Adrenal gland (tissue), 9 donors: ENCODE measurements at regions not wholly inside any gene's neighbourhood (a gene's known extent, or its start where the extent isn't known, plus 50 kb on each side); places are given as distances from the start of the nearest gene placed in this dataset.

Experiments used
- DNase-seq, 7 donors: peaks; one replicate each; pipeline ENCODE4 v3.0.0-alpha.2; 2019 to 2020
- H3K27ac ChIP-seq, 5 donors: fragments of 200-600 bp; sonication (generic) in 4 of 5; 1 replicate in 3 of 5; 2 replicates in 2 of 5; pipeline versions ENCODE4 v1.5.1 to v1.8.0; 2016 to 2020; ENCODE audit warnings: mild to moderate bottlenecking in 1 of 5
- H3K27me3 ChIP-seq: fragments of 200-600 bp; 2 replicates; pipeline ENCODE4 v1.8.0; 2021
- H3K36me3 ChIP-seq, 2 donors: fragments of 200-600 bp; replicated peaks in 1 of 2; 1 replicate in 1 of 2; 2 replicates in 1 of 2; pipeline versions ENCODE4 v1.5.1 to v1.8.0; 2018 to 2022
- H3K4me1 ChIP-seq, 2 donors: fragments of 200-600 bp; replicated peaks in 1 of 2; 1 replicate in 1 of 2; 2 replicates in 1 of 2; pipeline versions ENCODE4 v1.5.1 to v1.8.0; 2018 to 2021
- H3K4me3 ChIP-seq, 4 donors: fragments of 200-600 bp; sonication (generic) in 3 of 4; one replicate each; pipeline ENCODE4 v1.5.1; 2016 to 2018
- H3K9me3 ChIP-seq, 3 donors: fragments of 200-600 bp; sonication (generic) in 1 of 3; replicated peaks in 1 of 3; 1 replicate in 2 of 3; 2 replicates in 1 of 3; pipeline versions ENCODE4 v1.5.1 to v1.8.0; 2016 to 2021
- POLR2A ChIP-seq, 2 donors: fragments of 450-650 bp; IDR thresholded peaks; one replicate each; pipeline ENCODE4 v1.6.1; 2017; ENCODE audit warnings: antibody characterized with exemption in 2 of 2, mild to moderate bottlenecking in 2 of 2, moderate library complexity in 1 of 2
- WGBS, 4 donors: extraction: QIAGEN DNeasy Blood & Tissue Kit in 2 of 4; methylation state at CpG; one replicate each; pipeline versions ENCODE4 v1.1.5 to v1.1.7; 2013 to 2017; 5-methylcytosine and 5-hydroxymethylcytosine counted together
- intact Hi-C, 2 donors: fragments of 100-400 bp; cut with DNase I; formaldehyde crosslinking; loops; one replicate each; pipeline versions ENCODE4 v1.14.1 to v1.15.0; 2022 to 2023
- TF ChIP-seq, protein P1 (sequence below), 6 experiments: fragments of 450-650 bp in 4 of 6; fragments of 200-600 bp in 2 of 6; sonication (generic) in 1 of 6; IDR thresholded peaks; 1 replicate in 5 of 6; 2 replicates in 1 of 6; pipeline versions ENCODE4 v1.5.1 to v1.8.0; 2016 to 2021; ENCODE audit warnings: antibody characterized with exemption in 6 of 6, mild to moderate bottlenecking in 2 of 6, moderate library complexity in 1 of 6
- donor health status: healthy with polysubstance abuse.
- donor health status: Bipolar disorder and iron deficiency.
- donor health status: DM: yes; HTN: yes; CAD: no.
- donor health status: DM: no; HTN: no; CAD: no.
- donor health status: DM: no; HTN: no; CAD: no.

GRCh38 chr7:52825611-52826010 is 209.8 kb upstream of the POM121L12 start:
- DNase-seq = no peak

GRCh38 chr7:52811537-52811936 is 223.9 kb upstream of the POM121L12 start:
- H3K27ac ChIP-seq = no peak overlapping the region
- no peaks in the 10 kb centered on the region for H3K27me3 ChIP-seq
- peaks cover 0 to 3% of the 10 kb centered on the region in 2 donors for H3K4me1 ChIP-seq
- H3K36me3 ChIP-seq = no peaks in the 10 kb centered on the region
- 58 to 79% (median 71%) methylated on average over 1 of the region's 1 CpG for WGBS, 4 donors
- DNase-seq = no peak
- intact Hi-C loops = no loop called here
- no peak overlapping the region for H3K4me3 ChIP-seq
- TF ChIP-seq, protein P1, sequence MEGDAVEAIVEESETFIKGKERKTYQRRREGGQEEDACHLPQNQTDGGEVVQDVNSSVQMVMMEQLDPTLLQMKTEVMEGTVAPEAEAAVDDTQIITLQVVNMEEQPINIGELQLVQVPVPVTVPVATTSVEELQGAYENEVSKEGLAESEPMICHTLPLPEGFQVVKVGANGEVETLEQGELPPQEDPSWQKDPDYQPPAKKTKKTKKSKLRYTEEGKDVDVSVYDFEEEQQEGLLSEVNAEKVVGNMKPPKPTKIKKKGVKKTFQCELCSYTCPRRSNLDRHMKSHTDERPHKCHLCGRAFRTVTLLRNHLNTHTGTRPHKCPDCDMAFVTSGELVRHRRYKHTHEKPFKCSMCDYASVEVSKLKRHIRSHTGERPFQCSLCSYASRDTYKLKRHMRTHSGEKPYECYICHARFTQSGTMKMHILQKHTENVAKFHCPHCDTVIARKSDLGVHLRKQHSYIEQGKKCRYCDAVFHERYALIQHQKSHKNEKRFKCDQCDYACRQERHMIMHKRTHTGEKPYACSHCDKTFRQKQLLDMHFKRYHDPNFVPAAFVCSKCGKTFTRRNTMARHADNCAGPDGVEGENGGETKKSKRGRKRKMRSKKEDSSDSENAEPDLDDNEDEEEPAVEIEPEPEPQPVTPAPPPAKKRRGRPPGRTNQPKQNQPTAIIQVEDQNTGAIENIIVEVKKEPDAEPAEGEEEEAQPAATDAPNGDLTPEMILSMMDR (IDR thresholded peaks at IDR 0.05) = no peak
- TF ChIP-seq POLR2A (IDR thresholded peaks at IDR 0.05) = no peak
- peaks cover 0 to 4% (median 0%) of the 10 kb centered on the region in 3 donors for H3K9me3 ChIP-seq

More at GRCh38 chr7:52825611-52826010, 209.8 kb upstream of the POM121L12 start:
- Histone ChIP-seq H3K9me3 (peaks cover 0 to 6% (median 0%) of the 10 kb centered on the region in 3 donors), H3K27ac (no peak overlapping the region), H3K36me3 (no peaks in the 10 kb centered on the region), H3K4me1 (no peaks in the 10 kb centered on the region), H3K27me3 (no peaks in the 10 kb centered on the region), H3K4me3 (no peak overlapping the region)
- TF ChIP-seq POLR2A (IDR thresholded peaks at IDR 0.05) = no peak
- TF ChIP-seq, protein P1 (IDR thresholded peaks at IDR 0.05) = no peak
- intact Hi-C loops = no loop called here
- 31 to 50% (median 40%) methylated on average over 3 of the region's 3 CpGs for WGBS, 4 donors

DNA sequence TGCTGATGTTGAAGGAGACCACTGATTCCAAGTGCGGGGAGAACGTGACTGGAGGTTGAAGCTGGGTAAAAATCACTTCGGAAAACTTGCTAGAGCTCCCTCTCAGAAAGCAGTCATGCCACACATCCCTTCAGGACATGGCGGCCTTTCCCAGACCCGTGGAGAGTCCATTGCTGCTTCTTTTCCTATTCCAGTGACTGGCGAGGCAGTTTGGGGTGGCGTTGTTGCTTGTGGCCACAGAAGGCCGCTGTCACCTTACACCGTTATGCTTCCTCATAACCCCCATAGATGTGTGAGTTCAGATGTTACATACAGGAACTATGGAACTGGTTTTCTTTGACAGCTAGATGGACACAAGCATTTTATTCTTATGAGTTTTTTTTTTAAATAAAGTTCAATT is 235.6 kb upstream of the POM121L12 start:
- intact Hi-C loops = no loop called here
- TF ChIP-seq, protein P1 (IDR thresholded peaks at IDR 0.05) = no peak
- TF ChIP-seq POLR2A (IDR thresholded peaks at IDR 0.05) = no peak
- H3K4me1 ChIP-seq = no peaks in the 10 kb centered on the region
- no peaks in the 10 kb centered on the region for H3K27me3 ChIP-seq
- 78 to 86% (median 83%) methylated on average over 9 of the region's 9 CpGs for WGBS, 4 donors
- no peaks in the 10 kb centered on the region for H3K36me3 ChIP-seq
- no peak for DNase-seq
- no peak overlapping the region for H3K27ac ChIP-seq
- H3K9me3 ChIP-seq = no peaks in the 10 kb centered on the region
- no peak overlapping the region for H3K4me3 ChIP-seq

DNA sequence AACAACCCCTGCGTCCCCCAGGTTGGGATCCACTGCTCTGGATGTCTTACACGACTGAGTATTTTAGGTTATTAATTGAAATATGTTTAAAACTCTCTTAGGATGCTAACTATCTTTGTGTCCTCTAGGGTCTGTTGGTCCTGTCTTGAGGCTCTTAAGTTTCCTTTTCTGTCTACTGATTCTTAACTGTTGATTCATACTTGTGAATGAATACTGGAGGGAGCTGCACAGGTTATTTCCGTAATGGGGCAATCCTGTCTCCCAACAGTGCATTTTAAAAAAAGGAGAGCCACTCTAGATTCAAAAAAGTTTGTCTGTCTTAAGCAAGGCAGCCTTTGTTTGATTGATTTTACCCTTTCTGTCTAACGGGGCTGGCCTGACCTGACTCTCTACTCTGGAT is 237.6 kb upstream of the POM121L12 start:
- no peaks in the 10 kb centered on the region for H3K9me3 ChIP-seq
- intact Hi-C loops = no loop called here
- 59 to 76% (median 60%) methylated on average over 4 of the region's 4 CpGs for WGBS, 4 donors
- DNase-seq = no peak
- no peaks in the 10 kb centered on the region for H3K27me3 ChIP-seq
- no peak overlapping the region for H3K4me3 ChIP-seq
- H3K36me3 ChIP-seq = no peaks in the 10 kb centered on the region
- H3K27ac ChIP-seq = no peak overlapping the region
- TF ChIP-seq, protein P1 (IDR thresholded peaks at IDR 0.05) = no peak
- no peak for TF ChIP-seq POLR2A (IDR thresholded peaks at IDR 0.05)
- no peaks in the 10 kb centered on the region for H3K4me1 ChIP-seq
